GM21528 (cell line): ENCODE measurements at regions not wholly inside any gene's neighbourhood (a gene's known extent, or its start where the extent isn't known, plus 50 kb on each side); places are given as distances from the start of the nearest gene placed in this dataset.
A peak's percentile ranks its signal among the peaks of the same experiment; 100 is the strongest.
"Not testable (repeated sequence)": the region's sequence is repeated elsewhere in the genome, so short reads cannot be mapped to it uniquely, and the experiment has no call there.

ENCODE experiments used
- ATAC-seq: cut with Tn5 transposase; IDR thresholded peaks from one replicate; pipeline ENCODE4 v1.9.1; 2021; ENCODE audit warnings: mild to moderate bottlenecking, moderate library complexity; ENCODE audit not compliant: unreplicated experiment, low FRiP score

GRCh38 chr1:74818241-74818640 is 85.3 kb downstream of the TYW3 start:
- no peak for ATAC-seq

GRCh38 chr1:74818661-74819456 is 85.9 kb downstream of the TYW3 start:
- ATAC-seq, result no peak

GRCh38 chr1:74822851-74823401 is 90.0 kb downstream of the TYW3 start:
- no peak for ATAC-seq

GRCh38 chr1:74824497-74825107 is 91.7 kb downstream of the TYW3 start:
- peak; percentile 89 for ATAC-seq

GRCh38 chr1:74830766-74831165 is 97.8 kb downstream of the TYW3 start:
- ATAC-seq, result no peak

GRCh38 chr1:74834261-74834660 is 101.3 kb downstream of the TYW3 start:
- ATAC-seq, result no peak

GRCh38 chr1:74835051-74835450 is 102.1 kb downstream of the TYW3 start:
- no peak for ATAC-seq

GRCh38 chr1:74842726-74843125 is 109.8 kb downstream of the TYW3 start:
- ATAC-seq, result no peak

GRCh38 chr1:74847715-74848114 is 114.8 kb downstream of the TYW3 start:
- ATAC-seq, result no peak

GRCh38 chr1:74853756-74854155 is 120.8 kb downstream of the TYW3 start:
- ATAC-seq, result no peak

GRCh38 chr1:74856174-74856573 is 123.2 kb downstream of the TYW3 start:
- ATAC-seq, result no peak

- ATAC-seq, result no peak
These were observed 124.7 kb downstream of the TYW3 start for GRCh38 chr1:74857676-74858075.

- peak; percentile 67 for ATAC-seq
These were observed 125.2 kb downstream of the TYW3 start for GRCh38 chr1:74858136-74858535.

GRCh38 chr1:74861867-74862266 is 128.9 kb downstream of the TYW3 start:
- no peak for ATAC-seq

GRCh38 chr1:74869702-74870101 is 136.8 kb downstream of the TYW3 start:
- ATAC-seq, result no peak

GRCh38 chr1:74877366-74877765 is 144.4 kb downstream of the TYW3 start:
- not testable (repeated sequence) for ATAC-seq

- no peak for ATAC-seq
These were observed 162.5 kb downstream of the TYW3 start for GRCh38 chr1:74895411-74895810.

GRCh38 chr1:74908131-74908530 is 175.2 kb downstream of the TYW3 start:
- no peak for ATAC-seq

- ATAC-seq, result no peak
These were observed 175.8 kb downstream of the TYW3 start for GRCh38 chr1:74908797-74909196.

GRCh38 chr1:74913978-74914377 is 181.0 kb downstream of the TYW3 start:
- ATAC-seq, result no peak

- no peak for ATAC-seq
These were observed 200.5 kb downstream of the TYW3 start for GRCh38 chr1:74933500-74933899.

GRCh38 chr1:74935446-74935845 is 198.7 kb upstream of the LHX8 start:
- no peak for ATAC-seq
